Subcutaneous abdominal adipose tissue (tissue), 5 donors: ENCODE measurements at regions not wholly inside any gene's neighbourhood (a gene's known extent, or its start where the extent isn't known, plus 50 kb on each side); places are given as distances from the start of the nearest gene placed in this dataset.
"Not testable (repeated sequence)": the region's sequence is repeated elsewhere in the genome, so short reads cannot be mapped to it uniquely, and the experiment has no call there.

Experiments used
- H3K27ac ChIP-seq: one replicate; pipeline ENCODE4 v1.7.0; 2013; ENCODE audit warnings: low read depth, mild to moderate bottlenecking, inconsistent platforms, low read length, moderate library complexity
- H3K27me3 ChIP-seq, 5 donors: one replicate each; pipeline ENCODE4 v1.7.0; 2013; ENCODE audit warnings: low read length in 5 of 5, inconsistent platforms in 1 of 5; ENCODE audit not compliant: control insufficient read depth in 5 of 5, insufficient read depth in 4 of 5
- H3K36me3 ChIP-seq, 5 donors: one replicate each; pipeline ENCODE4 v1.7.0; 2013; ENCODE audit warnings: low read length in 5 of 5; ENCODE audit not compliant: control insufficient read depth in 5 of 5, insufficient read depth in 5 of 5
- H3K4me1 ChIP-seq, 5 donors: one replicate each; pipeline ENCODE4 v1.7.0; 2013; ENCODE audit warnings: low read length in 5 of 5, mild to moderate bottlenecking in 3 of 5, moderate library complexity in 1 of 5; ENCODE audit not compliant: control insufficient read depth in 5 of 5, insufficient read depth in 5 of 5
- H3K4me3 ChIP-seq, 5 donors: one replicate each; pipeline ENCODE4 v1.7.0; 2013; ENCODE audit warnings: low read length in 5 of 5, low read depth in 1 of 5
- H3K9ac ChIP-seq, 5 donors: one replicate each; pipeline ENCODE4 v1.7.0; 2013; ENCODE audit warnings: low read length in 5 of 5, mild to moderate bottlenecking in 4 of 5, moderate library complexity in 3 of 5
- H3K9me3 ChIP-seq, 5 donors: one replicate each; pipeline ENCODE4 v1.7.0; 2013; ENCODE audit warnings: low read length in 5 of 5; ENCODE audit not compliant: control insufficient read depth in 5 of 5
- donor health status: healthy.
- donor health status: healthy.
- donor health status: healthy.
- donor health status: healthy.
- donor health status: healthy.

DNA sequence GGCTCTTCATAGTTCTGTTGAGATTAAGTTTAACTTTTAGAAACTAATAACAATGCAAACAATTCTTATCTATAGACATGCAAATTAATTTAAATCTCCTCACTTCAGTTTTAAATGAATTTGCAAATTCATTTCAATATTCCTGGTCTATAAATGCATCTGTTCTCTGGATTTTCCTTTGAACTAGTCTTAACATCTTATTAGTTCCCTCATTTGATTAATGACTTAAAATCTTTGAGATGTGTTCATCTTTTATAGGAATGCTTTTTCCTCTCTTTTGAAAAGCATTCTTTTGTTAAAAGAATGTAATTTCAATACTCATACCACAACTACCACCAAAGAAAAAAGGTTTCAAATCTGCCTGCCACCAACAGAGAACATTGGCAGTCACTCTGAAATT lies 169.4 kb downstream of the RASEF start:
- Histone ChIP-seq H3K27me3 (no peaks in the 10 kb centered on the region), H3K4me1 (no peaks in the 10 kb centered on the region), H3K9me3 (no peaks in the 10 kb centered on the region), H3K27ac (no peak overlapping the region), H3K36me3 (no peaks in the 10 kb centered on the region), H3K4me3 (no peak overlapping the region), H3K9ac (no peak overlapping the region)

GRCh38 chr9:82894548-82894947 lies 168.4 kb downstream of the RASEF start:
- Histone ChIP-seq H3K4me1 (no peaks in the 10 kb centered on the region), H3K4me3 (no peak overlapping the region), H3K9me3 (no peaks in the 10 kb centered on the region), H3K27ac (no peak overlapping the region), H3K36me3 (no peaks in the 10 kb centered on the region), H3K9ac (no peak overlapping the region), H3K27me3 (no peaks in the 10 kb centered on the region)

DNA sequence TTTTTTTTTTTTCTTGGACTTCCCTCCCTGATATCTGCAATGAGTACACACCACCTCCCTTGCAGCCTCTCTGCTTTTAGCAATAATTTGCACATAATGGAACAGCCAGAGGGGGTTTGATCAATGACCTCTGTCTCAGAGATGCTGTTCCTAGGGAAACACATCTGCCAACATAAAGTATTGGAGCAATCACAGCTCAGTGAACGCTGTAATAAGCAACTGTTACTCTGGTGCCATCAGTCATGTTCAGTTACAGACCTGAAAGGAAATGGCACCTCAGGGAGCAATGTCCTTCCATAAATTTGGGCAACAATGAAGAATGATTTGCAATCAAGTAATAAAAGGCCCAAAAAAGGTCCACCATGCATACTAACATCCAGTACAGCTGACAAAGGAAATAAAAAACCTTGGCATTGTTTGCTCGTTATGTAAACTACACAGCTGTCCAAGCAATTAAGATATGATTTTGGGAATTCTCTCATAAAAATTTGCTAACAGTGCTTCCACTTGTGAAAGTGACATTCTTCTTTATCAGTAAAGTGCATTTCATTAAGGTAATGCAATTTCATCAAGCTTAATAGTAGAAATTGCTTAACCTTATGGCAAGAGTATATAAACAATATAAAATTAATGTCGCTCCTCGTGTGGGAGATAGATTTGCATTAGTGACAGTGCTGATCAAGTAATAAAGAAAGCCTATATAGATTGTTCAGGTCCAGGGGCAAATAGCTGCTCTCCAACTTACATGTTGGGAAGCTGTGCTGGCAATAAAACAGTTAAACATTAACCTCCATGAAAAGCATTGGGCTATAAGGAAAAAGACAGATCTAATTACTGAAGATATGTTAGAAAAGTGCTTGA lies 167.8 kb downstream of the RASEF start:
- H3K36me3 ChIP-seq: no peaks in the 10 kb centered on the region
- no peak overlapping the region for H3K9ac ChIP-seq
- H3K27me3 ChIP-seq: no peaks in the 10 kb centered on the region
- H3K27ac ChIP-seq: no peak overlapping the region
- no peaks in the 10 kb centered on the region for H3K4me1 ChIP-seq
- no peak overlapping the region for H3K4me3 ChIP-seq
- H3K9me3 ChIP-seq: no peaks in the 10 kb centered on the region

- Histone ChIP-seq H3K9ac (no peak overlapping the region), H3K9me3 (no peaks in the 10 kb centered on the region), H3K27me3 (no peaks in the 10 kb centered on the region), H3K4me3 (no peak overlapping the region), H3K27ac (no peak overlapping the region), H3K4me1 (no peaks in the 10 kb centered on the region), H3K36me3 (no peaks in the 10 kb centered on the region)
Observed at GRCh38 chr9:82895822-82896110, 167.2 kb downstream of the RASEF start.

DNA sequence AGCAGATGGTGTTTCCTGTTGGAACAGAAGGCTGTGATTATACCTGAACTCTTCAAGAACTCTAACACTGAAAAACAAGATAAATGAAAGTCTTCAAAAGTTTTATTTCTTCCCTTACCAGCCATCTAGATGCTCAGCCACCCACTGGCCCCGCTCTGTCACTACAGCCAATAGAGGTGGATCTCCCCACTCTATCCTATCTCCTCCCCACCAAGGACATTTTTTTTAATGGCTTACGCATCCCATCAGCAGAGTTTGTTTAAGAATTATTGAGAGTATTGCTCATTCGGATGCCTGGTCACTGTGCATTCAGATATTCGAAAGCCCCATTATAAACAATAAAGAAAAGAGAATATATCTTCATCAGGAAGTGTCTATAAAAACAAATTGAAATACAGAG lies 159.4 kb downstream of the RASEF start:
- H3K4me1 ChIP-seq: no peaks in the 10 kb centered on the region
- H3K27ac ChIP-seq: no peak overlapping the region
- H3K9ac ChIP-seq: no peak overlapping the region
- peaks cover 0 to 2% (median 0%) of the 10 kb centered on the region in 5 donors for H3K9me3 ChIP-seq
- H3K4me3 ChIP-seq: no peak overlapping the region
- H3K36me3 ChIP-seq: no peaks in the 10 kb centered on the region
- H3K27me3 ChIP-seq: no peaks in the 10 kb centered on the region

- peaks cover 0 to 3% (median 0%) of the 10 kb centered on the region in 5 donors for H3K27me3 ChIP-seq
Observed at GRCh38 chr9:82911996-82912395, 150.9 kb downstream of the RASEF start.

GRCh38 chr9:82912645-82913044 lies 150.3 kb downstream of the RASEF start:
- Histone ChIP-seq H3K27ac (no peak overlapping the region), H3K4me3 (no peak overlapping the region)

More at GRCh38 chr9:82911996-82912395, 150.9 kb downstream of the RASEF start:
- H3K4me3 ChIP-seq: no peak overlapping the region
- H3K9ac ChIP-seq: no peak overlapping the region
- peaks cover 0 to 15% (median 5%) of the 10 kb centered on the region in 5 donors for H3K9me3 ChIP-seq
- no peak overlapping the region for H3K27ac ChIP-seq
- no peaks in the 10 kb centered on the region for H3K4me1 ChIP-seq
- H3K36me3 ChIP-seq: no peaks in the 10 kb centered on the region

DNA sequence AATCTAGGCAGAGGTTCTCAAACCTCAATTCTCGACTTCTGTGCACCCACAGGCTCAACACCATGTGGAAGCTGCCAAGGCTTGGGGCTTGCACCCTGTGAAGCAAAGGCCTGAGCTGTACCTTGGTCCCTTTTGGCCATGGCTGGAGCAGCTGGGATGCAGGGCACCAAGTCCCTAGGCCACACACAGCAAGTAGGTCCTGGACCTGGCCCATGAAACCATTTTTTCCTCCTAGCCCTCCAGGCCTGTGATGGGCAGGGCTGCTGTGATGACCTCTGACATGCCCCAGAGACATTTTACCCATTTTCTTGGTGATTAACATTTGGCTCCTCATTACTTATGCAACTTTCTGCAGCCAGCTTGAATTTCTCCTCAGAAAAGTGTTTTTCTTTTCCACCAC lies 146.7 kb downstream of the RASEF start:
- H3K4me3 ChIP-seq, H3K27ac ChIP-seq, H3K9ac ChIP-seq, H3K27me3 ChIP-seq, H3K36me3 ChIP-seq, H3K4me1 ChIP-seq: not testable (repeated sequence)
- peaks cover 0 to 15% (median 5%) of the 10 kb centered on the region in 5 donors for H3K9me3 ChIP-seq

More at GRCh38 chr9:82912645-82913044, 150.3 kb downstream of the RASEF start:
- no peak overlapping the region for H3K9ac ChIP-seq
- peaks cover 0 to 15% (median 5%) of the 10 kb centered on the region in 5 donors for H3K9me3 ChIP-seq
- no peaks in the 10 kb centered on the region for H3K4me1 ChIP-seq
- no peaks in the 10 kb centered on the region for H3K36me3 ChIP-seq
- peaks cover 0 to 3% (median 0%) of the 10 kb centered on the region in 5 donors for H3K27me3 ChIP-seq

GRCh38 chr9:82920154-82920553 lies 142.8 kb downstream of the RASEF start:
- no peak overlapping the region for H3K27ac ChIP-seq
- H3K36me3 ChIP-seq: no peaks in the 10 kb centered on the region

GRCh38 chr9:82922686-82923085 lies 140.3 kb downstream of the RASEF start:
- Histone ChIP-seq H3K4me1 (no peaks in the 10 kb centered on the region), H3K9me3 (no peaks in the 10 kb centered on the region), H3K36me3 (no peaks in the 10 kb centered on the region), H3K27me3 (no peaks in the 10 kb centered on the region), H3K9ac (no peak overlapping the region), H3K4me3 (no peak overlapping the region), H3K27ac (no peak overlapping the region)

More at GRCh38 chr9:82920154-82920553, 142.8 kb downstream of the RASEF start:
- peaks cover 0 to 14% (median 5%) of the 10 kb centered on the region in 5 donors for H3K9me3 ChIP-seq
- no peak overlapping the region for H3K9ac ChIP-seq
- no peak overlapping the region for H3K4me3 ChIP-seq
- peaks cover 0 to 3% (median 0%) of the 10 kb centered on the region in 5 donors for H3K27me3 ChIP-seq
- H3K4me1 ChIP-seq: no peaks in the 10 kb centered on the region
